HuH-7 (cell line): ENCODE measurements at regions not wholly inside any gene's neighbourhood (a gene's known extent, or its start where the extent isn't known, plus 50 kb on each side); places are given as distances from the start of the nearest gene placed in this dataset.
"Not testable (repeated sequence)": the region's sequence is repeated elsewhere in the genome, so short reads cannot be mapped to it uniquely, and the experiment has no call there.

Experiments used
- DNase-seq: peaks from one replicate; pipeline ENCODE4 v3.0.0; 2011; ENCODE audit warnings: low spot score

DNA sequence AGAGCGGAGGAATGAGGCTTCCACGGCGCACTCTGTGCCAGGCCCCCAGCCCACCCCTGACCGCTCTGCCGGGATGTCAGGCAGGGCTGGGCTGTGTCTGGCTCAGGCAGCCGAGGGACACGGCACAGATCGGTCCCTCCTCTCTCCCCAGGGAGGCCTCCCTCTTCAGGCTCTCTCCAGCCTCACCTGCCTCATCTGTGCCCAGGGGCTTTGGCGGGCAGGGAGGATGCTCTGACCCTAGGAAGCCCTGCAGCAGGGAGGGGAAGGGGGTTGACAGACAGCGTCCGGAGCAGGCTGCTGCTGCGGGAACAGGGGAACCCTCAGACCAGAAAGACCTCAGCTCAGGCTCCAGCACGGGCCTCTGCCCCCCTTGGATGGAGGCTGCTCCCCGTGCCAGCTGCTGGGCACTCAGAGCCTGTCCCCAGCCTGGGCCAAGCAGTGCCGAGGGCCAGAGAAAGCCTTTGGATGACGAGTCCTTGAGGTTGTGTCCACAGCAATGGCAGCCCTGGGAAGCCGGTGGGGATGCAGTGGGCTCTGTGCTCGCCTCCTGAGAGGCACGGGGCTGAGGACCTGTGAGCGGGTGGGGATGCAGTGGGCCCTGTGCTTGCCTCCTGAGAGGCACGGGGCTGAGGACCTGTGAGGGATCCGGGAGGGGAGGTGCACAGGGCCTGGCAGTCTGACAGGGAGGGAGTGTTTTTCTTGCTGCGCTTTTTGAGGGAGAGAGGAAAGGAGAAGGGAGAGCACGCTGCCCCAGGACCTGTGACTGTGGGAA is 66.9 kb downstream of the FOXL3 start:
- DNase-seq: no peak

DNA sequence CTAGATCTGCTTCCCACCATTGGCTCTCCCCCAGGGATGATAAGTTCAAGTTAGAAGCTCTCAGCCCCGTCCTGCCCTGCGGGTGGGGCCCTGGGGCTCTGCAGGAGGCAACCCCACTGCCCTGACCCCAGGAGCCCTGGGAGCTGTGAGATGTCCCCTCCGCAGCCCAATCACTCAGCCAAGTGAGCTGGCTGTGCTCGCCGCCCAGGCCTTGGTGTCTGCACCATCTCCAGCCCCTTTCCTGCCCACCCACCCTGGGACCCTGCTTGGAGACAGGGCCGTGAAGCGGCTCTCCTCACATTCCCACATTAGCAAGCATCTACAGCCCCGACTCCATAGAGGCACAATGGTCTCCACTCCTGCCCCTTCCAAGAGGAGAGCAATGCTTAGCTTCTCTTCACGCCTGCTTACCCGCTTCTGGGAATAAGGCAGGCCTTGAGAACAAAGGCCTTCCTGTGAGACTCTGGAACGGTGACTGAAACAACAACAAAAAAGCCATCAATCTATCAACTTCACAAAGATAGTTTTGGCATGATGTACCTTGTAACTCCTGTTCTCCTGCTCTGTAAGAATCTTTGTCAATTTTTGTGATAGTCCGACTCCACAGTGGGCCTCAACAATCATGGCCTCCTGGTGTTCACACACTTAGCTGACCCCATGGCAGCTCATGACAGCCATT is 67.7 kb downstream of the FOXL3 start:
- DNase-seq: no peak

DNA sequence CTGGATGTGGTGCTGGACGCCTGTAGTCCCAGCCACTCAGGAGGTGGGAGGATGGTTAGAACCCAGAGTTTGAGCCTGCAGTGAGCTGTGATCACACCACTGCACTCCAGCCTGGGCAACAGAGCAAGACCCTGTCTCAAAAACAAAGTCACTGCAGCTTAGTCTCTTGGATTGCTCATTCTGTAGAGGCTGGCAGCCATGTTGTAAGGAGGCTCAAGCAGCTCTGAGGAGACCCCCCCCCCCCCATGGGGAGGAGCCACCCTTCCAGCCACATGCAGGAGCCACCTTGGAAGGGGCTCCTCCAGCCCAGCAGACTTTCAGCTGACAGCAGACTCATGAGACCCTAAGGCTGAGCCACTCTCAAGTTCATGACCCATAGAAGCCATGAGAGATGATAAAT is 68.4 kb downstream of the FOXL3 start:
- no peak for DNase-seq

DNA sequence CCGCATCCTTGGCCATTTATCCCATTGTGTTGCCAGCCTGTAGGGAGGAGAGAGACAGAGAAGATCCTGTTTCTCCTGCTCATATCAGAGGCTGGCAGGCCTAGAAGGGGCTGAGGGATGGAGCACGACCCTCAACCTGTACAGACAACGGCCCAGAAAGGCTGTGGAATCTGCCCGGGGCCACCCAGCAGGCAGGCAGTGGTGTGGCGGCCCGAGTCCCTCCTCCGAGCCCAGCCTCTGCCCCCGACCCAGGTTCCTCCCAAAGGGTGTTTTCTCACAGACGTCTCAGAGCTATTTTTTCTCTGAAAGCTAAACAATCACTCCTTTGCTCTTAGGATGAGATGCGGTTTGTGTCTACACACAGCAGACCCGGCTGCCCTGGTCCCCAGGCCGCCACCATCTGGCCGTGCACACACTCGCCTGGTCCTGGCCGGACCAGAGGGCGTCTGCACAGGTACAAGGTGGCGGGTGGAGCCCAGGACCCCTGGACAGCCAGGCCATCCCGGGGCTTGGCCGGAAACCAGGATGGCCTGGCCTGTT is 69.3 kb downstream of the FOXL3 start:
- DNase-seq: no peak

DNA sequence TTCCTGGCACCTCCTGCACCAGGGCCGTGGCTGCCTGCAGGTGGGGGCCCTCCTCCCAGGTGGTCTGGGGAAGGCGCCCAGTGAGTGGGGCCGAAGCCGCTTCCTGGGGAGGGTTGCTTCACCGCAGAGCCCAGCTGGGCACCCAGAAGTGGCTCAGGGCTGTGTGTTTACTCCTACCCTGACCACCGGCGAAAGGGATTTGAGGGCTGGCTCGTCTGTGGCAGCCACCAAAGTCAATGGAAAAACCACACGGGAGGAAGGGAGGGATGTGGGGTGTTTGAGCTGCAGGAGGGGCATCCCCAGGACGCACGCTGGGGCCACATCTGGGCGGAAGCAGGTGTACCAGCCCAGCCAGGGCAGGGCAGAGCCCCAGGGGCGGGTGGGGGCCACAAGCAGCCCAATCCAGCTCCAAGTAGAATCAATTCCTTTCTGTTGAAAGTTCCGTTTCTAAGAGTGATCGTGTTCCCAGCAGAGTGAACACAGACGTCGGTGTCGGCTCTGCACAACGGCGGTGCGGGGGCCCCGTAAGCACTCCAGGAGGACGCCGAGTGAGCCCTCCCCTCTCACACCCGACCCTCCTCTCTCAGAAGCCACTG is 69.9 kb downstream of the FOXL3 start:
- DNase-seq: no peak

DNA sequence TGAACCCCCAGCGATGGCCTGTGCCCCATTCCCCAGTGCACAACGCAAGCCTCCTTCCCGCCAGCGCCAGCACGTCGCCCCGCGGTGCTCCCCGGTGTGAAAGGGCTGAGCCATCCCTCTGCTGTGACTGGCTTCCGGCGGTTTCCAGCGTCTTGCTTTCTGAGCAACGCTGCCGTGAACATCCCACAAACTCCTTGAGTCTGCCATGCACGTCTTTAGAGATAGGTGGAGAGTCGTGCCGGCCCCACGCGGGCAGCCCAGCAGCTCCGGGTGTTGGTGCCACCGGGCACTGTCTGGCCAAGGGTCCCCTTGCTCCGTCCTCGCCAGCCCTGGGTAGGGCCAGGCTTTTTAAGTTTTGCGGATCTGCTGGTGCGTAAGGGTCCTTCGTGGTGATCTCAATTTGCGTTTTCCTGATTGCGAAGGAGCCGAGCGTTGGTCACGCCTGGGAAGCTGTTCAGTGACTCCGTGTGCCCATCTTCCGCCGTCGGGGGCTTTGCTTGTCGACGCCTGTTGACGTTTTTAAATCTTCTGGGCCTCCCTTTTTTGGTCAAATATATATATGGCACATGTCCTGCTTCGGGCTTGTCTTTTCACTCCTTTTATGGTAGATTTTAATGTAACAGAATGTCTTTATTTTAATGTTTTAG is 70.6 kb downstream of the FOXL3 start:
- no peak for DNase-seq

DNA sequence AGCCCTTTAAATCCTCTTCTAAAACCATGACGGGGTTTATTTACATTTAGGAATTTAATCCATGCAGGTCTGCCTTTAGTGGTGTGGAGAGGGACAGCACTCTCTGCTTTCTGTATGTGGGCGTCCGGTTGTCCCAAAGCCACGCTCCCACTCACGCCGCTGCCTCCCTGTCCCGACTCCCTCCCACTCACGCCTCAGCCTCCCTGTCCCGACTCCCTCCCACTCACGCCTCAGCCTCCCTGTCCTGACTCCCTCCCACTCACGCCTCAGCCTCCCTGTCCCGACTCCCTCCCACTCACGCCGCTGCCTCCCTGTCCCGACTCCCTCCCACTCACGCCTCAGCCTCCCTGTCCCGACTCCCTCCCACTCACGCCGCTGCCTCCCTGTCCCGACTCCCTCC is 71.2 kb downstream of the FOXL3 start:
- DNase-seq: not testable (repeated sequence)

DNA sequence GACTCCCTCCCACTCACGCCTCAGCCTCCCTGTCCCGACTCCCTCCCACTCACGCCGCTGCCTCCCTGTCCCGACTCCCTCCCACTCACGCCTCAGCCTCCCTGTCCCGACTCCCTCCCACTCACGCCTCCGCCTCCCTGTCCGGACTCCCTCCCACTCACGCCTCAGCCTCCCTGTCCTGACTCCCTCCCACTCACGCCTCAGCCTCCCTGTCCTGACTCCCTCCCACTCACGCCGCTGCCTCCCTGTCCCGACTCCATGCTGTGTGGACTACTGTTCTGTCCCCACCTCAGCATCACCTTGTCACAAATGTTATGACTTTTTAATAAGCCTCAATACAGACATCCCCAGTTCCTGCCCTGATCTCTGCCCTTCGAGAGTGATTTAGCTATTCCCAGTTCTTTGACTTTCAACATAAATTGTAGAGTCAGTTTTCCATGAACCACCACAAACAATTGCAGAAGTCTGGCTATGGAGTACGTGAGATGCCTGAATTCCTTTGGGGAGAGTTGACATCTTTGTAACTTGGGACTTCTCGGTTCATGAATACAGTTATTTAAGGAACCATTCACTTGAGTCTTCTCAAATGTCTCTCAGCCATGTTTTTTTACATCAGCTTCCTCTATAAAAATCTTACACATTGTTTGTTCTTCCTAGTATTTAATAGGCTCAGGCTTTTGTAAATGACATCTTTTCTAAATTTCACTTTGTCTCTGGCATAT is 71.9 kb downstream of the FOXL3 start:
- DNase-seq: no peak

DNA sequence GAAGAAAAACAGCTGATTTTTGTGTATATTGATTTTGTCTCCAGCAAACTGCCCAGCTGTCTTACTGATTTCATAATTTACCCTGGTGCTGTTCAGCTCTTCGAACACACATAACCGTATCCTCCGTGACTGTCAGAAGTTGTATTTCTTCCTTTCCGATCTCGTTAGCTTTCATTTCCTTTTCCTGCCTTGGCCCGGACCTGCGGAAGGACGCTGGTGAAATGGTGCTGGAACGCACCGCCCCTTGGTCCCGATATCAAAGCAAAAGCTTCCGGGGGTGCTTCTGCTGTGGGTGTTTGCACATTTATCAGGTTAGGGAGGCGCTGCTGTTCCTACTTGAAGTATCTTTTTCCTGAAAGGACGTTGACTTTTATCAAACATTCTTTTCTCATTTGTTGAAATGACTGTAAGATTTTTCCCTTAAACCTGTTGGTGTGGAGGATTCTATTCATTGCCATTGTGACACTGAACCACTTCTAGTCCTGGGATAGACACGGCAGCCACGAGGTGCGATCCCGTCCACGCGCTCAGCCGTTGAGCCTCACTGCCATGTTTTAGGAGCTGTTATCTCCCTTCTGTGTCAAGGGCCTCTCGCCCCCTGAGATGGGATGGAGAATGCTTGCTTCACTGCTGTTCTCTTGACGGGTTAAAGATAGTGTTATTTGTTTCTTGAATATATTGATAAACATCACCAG is 72.6 kb downstream of the FOXL3 start:
- peak; percentile 61 for DNase-seq

DNA sequence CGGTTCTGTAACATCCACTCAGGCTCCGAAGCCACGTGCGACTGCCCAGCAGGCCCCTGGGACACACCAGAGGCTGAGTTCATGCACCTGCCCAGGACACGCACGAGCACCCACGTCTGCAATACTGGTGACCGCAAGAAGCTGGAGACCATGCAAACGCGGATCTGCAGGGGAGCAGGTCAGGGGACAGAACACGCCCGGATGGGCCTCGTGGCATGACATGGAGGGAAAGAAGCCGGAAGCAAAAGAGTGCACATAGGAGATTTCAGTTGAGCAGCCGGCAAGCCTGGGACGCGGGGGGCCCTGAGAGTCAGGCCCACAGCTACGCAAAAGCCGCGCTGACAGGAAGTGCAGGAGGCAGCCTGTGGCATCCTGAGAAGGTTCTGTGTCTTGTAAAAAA is 73.7 kb downstream of the FOXL3 start:
- DNase-seq: no peak

DNA sequence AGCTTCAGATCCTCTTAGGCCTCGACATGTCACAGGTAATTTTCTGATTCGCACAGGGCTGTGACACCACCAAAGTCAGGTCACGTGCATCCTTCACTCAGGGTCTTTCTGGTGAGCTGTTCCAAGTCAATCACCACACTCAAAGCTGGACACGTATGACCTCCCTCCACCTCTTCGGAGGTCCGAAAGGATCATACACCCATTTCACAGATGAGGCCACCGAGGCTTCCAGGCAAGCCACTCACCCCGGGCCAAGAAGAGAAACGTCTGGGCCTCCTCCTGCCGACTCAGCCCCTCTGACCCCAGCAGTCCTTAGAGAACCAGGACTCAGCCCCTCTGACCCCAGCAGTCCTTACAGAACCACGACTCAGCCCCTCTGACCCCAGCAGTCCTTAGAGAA is 74.6 kb downstream of the FOXL3 start:
- DNase-seq: no peak

DNA sequence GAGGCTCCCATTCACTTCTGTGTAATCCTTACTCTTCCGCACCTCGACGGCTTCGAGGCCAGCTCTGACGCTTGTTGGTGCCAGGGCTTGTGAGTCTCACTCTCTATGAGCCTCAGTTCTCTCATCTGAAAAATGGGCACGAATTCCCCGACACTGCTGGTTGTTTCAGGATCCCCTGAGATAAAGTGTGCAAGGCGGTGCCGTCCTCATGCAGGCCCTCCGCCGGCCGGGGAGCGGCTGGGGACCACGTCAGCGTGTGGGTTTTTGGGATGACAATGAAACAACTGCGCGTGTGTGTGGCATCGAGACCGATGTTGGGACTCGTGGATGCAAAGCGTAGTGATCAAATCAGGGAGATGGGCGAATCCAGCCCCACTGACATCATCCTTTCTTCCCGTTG is 75.6 kb downstream of the FOXL3 start:
- no peak for DNase-seq

DNA sequence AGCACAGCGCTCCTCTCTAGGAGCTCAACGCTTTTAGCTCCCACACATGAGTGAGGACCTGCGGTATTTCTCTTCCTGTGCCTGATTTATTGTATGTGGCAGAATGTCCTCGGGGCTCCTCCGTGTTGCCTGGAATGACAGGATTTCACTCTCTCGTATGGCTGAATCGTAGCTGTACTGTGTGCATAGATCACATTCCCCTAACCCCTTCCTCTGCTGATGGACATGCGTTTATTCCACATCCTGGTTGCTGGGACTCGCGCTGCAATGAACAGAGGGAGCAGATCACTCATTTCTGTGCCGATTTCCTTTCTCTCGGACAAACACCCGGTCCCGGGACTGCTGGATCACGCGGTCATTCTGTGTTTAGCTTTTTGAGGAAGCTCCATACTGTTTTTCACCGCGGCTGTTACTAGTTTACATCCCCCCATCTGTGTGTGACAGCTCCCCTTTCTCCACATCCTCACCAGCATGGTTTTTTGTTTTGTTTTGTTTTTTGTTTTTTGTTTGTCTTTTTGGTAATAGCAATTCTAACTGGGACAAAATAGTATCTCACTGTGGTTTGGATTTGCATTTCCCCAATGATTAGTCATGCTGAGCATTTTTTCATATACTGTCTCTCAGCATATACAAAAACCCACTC is 76.3 kb downstream of the FOXL3 start:
- DNase-seq: no peak

DNA sequence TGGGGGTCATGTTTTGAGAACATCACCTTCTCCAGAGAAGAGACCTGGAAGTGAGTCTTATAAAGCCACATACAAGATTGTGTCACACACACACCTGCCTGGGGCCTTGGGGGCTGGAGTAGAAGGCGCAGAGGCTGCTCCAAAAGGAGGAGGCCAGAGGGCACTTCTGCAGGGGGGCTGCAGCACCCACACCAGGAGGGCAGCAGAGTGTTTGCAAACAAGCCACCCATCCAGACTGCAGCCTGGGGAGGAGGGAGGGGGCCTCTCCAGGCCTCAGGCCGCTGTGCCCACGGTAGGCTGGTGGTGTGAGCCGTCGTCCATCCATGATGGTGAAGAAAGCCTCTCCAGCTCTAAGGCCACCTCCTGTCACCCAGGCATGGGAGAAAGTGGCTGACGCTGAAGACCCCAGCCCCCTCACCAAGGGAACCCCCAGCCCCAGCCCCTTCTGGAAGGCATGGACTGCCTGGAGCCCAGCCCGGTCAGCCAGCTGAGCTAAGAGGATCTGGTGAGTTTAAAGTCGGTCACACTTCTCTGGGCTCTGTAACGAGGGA is 77.5 kb downstream of the FOXL3 start:
- DNase-seq: no peak

DNA sequence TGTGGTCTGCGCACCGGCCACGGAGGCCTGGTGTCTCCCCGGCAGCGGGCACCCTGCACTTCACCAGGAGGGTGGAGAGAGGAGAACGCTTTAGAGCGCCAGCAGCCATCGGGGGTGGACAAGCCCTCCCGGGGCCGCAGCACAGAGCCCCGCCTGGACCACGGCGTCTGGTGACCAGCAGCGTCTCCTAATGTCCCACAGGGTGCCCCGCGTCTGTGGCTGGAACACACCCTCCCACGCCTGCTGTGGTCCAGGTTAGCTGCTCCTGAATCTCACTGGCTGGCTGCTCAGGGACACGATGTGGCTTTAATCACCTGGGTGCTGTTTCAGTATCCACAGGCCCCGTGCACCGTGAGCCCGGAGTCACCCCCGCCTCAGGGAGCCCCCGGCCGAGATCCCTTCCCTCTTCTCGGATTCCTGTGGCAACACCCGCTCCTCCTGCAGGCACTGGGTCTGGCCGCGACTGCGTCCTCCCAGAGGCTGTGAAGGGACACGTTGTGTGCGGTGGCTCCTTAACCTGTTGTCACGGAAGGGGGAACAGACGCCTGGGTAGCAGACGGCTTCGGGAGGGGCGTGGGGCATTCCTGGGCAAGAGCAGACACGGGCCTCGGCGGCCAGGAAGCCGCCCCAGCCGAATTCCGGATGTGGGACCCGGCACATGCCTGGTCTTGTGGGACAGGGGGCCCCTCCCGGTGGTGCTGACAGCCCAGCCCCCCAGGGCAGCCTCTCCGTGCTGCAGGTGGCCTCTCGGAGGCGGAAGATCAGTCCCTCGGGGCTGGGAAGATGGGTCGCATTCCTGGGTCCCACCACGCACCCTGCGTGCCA is 78.9 kb downstream of the FOXL3 start:
- DNase-seq: no peak

DNA sequence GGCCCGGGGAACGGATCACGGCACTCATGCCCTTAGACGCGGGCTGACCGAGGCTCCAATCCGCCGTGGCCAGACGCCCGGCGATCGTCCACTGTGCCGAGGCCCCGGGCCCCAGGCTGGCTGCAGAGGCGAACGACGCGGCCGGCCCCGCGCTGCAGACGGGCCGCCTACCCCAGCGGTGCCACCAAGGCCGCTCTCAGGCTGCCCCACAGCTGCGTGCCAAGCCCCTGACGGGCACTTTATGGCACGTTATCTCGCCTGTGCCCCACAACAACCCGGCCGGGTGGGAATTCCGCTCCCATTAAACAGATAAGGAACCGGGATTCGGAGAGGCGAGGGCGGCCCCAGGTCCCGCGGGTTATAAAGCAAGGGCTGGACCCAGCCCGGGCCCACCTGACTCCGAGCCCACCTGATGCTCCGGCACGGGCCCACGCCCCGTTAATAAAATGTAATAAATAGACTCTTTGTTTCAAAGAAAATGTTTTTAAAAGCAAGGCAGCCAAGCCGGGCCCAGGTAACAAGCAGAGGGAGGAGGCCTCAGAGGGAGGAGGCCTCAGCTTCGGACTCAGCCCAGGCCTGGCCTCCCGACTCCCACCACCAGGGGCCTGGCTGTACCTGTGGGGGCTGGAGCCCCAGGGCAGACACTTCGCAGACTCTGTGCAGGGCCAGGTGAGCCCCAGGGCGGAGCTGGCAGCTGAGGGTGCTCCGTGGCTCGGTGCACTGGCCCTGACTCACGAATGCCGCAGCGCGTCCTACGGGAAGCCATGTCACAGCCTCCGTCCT is 79.7 kb downstream of the FOXL3 start:
- peak; percentile 72 for DNase-seq

DNA sequence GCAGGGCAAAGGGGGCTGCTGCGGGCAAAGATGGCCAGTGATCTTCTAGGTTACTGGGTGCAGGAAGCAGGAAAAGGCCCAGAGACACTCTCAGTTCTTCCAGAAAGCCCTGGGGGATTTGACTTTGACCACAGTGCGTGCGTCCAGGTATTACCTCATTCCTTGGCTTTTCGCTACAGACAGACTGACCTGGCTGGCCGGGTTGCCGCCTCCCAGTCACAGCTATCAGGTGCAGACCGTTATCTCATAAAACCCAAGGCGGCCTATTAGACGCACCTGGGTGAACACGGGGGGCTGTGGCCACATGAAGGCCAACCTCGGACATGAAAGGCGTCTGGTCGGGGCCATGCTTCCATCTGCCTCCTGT is 80.3 kb downstream of the FOXL3 start:
- no peak for DNase-seq

DNA sequence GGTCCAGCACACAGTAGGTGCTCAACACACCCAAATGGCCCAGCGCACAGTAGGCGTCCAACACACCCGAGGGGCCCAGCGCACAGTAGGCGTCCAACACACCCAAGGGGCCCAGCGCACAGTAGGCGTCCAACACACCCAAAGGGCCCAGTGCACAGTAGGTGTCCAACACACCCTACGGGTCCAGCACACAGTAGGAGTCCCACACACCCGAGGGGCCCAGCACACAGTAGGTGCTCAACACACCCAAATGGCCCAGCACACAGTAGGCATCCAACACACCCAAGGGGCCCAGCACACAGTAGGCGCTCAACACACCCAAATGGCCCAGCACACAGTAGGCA is 80.8 kb downstream of the FOXL3 start:
- DNase-seq: no peak
